ENCODE measurements at regions not wholly inside any gene's neighbourhood (a gene's known extent, or its start where the extent isn't known, plus 50 kb on each side); places are given as distances from the start of the nearest gene placed in this dataset.

DNA sequence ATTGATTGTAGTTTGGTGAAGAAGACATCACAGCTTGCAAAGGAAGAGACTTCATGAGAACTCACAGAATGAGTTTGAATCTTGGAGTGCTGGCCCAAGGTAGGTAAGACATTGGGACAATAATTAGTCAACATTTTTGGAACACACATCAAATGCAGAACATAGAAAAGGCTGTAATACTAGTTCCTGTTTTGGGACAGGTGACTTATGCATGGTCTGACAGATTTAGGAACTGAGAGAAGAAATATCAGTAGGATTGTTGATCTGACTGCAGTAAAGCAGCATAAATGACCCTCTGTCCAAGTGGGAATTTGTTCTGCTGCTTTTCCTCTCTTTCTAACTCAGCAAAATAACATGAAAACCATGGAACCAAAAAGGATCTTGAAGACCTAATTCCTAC, 102.3 kb upstream of the MAP3K7 start:
- H3K56ac ChIP-seq (replicated peaks; ENCODE audit: insufficient read length, low read depth, low read length), result no peak overlapping the region
- DNase-seq (ENCODE audit: low read depth in 1 of 2, low spot score in 2 of 2) (no peak), FAIRE-seq (no peak)
- H4K8ac ChIP-seq (ENCODE audit: extremely low read depth, insufficient read depth, low read length), result no peak overlapping the region
- H4K91ac ChIP-seq (replicated peaks; ENCODE audit: insufficient read length, low read length), result no peak overlapping the region
- H2BK15ac ChIP-seq (ENCODE audit: low read length), result no peak overlapping the region
- no peak overlapping the region for H3K18ac ChIP-seq (ENCODE audit: extremely low read depth, low read length)
- H3K9me3 ChIP-seq (ENCODE audit: insufficient read depth in 2 of 2, low read depth in 1 of 2, low read length in 1 of 2), result no peaks in the 10 kb centered on the region
- H2BK20ac ChIP-seq (ENCODE audit: low read length), result no peak overlapping the region
- CTCF ChIA-PET (ENCODE audit: partially characterized antibody), result no interaction called here
- H3K4me2 ChIP-seq (ENCODE audit: insufficient read depth in 1 of 2, low read depth in 2 of 2, low read length in 2 of 2), result no peak overlapping the region
- H3K27me3 ChIP-seq (replicated peaks in 1 of 4; ENCODE audit: control insufficient read depth in 3 of 4, extremely low read depth in 1 of 4, insufficient read depth in 3 of 4, low read length in 3 of 4), result no peaks in the 10 kb centered on the region
- H3K79me1 ChIP-seq (ENCODE audit: low read depth, low read length), result no peaks in the 10 kb centered on the region
- H2BK12ac ChIP-seq (ENCODE audit: low read depth, low read length), result no peak overlapping the region
- H2AK5ac ChIP-seq (ENCODE audit: low read depth, low read length), result no peak overlapping the region
- H3K79me2 ChIP-seq (ENCODE audit: control insufficient read depth in 1 of 2, insufficient read depth in 2 of 2, low read length in 2 of 2), result no peaks in the 10 kb centered on the region
- no peak overlapping the region for H3K9ac ChIP-seq (replicated peaks in 1 of 4; ENCODE audit: extremely low read depth in 1 of 4, low read depth in 3 of 4, low read length in 3 of 4)
- H3K4ac ChIP-seq (replicated peaks; ENCODE audit: insufficient read length, low read depth, low read length), result no peak overlapping the region
- H3K4me1 ChIP-seq (replicated peaks in 1 of 4; ENCODE audit: control insufficient read depth in 3 of 4, insufficient read depth in 4 of 4, low read length in 3 of 4), result peaks cover 0 to 5% (median 2%) of the 10 kb centered on the region in 4 experiments; a peak in 2 of 7 replicates
- no peak overlapping the region for H4K5ac ChIP-seq (ENCODE audit: insufficient read length, low read depth, low read length)
- H3K4me3 ChIP-seq (ENCODE audit: extremely low read depth in 1 of 4, insufficient read depth in 2 of 4, low read depth in 3 of 4, low read length in 4 of 4), result no peak overlapping the region
- no peaks in the 10 kb centered on the region for H4K20me1 ChIP-seq (replicated peaks in 1 of 2; ENCODE audit: control insufficient read depth in 1 of 2, insufficient read depth in 2 of 2, low read length in 2 of 2)
- H3K23me2 ChIP-seq (ENCODE audit: low read depth, low read length), result no peaks in the 10 kb centered on the region; the same call in 1 of the 2 replicates
- POLR2A ChIA-PET (ENCODE audit: partially characterized antibody), result interaction anchor here (1.6 kb wide), 1 partner anchor 12 kb away, joined by 5 read pairs; no protein-coding TSS in a partner anchor
- H3K36me3 ChIP-seq (ENCODE audit: control insufficient read depth in 2 of 4, insufficient read depth in 4 of 4, low read length in 3 of 4), result no peaks in the 10 kb centered on the region
- H3K14ac ChIP-seq (ENCODE audit: insufficient read length), result no peak overlapping the region
- no peak overlapping the region for H2BK5ac ChIP-seq (ENCODE audit: low read depth, low read length)
- no peak overlapping the region for H2AFZ ChIP-seq (ENCODE audit: low read length)
- H3K23ac ChIP-seq (ENCODE audit: insufficient read length), result no peak overlapping the region
- H2BK120ac ChIP-seq (replicated peaks; ENCODE audit: low read depth, low read length), result no peak overlapping the region
- no peak overlapping the region for H3K27ac ChIP-seq (ENCODE audit: low read depth, low read length)
- TF ChIP-seq, protein P1, sequence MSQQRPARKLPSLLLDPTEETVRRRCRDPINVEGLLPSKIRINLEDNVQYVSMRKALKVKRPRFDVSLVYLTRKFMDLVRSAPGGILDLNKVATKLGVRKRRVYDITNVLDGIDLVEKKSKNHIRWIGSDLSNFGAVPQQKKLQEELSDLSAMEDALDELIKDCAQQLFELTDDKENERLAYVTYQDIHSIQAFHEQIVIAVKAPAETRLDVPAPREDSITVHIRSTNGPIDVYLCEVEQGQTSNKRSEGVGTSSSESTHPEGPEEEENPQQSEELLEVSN (IDR thresholded peaks at IDR 0.05), result no peak
- TF ChIP-seq CBX5 (IDR thresholded peaks at IDR 0.05; ENCODE audit: low read depth, low read length) (no peak), EGR1 (IDR thresholded peaks at IDR 0.05; ENCODE audit: borderline replicate concordance, low read depth, low read length) (no peak), NANOG (IDR thresholded peaks at IDR 0.05; ENCODE audit: insufficient read depth, low read depth, low read length, poor library complexity, severe bottlenecking) (no peak), RXRA (IDR thresholded peaks at IDR 0.05; ENCODE audit: insufficient read depth, low read depth, low read length) (no peak), SIX5 (IDR thresholded peaks at IDR 0.05; ENCODE audit: low read depth, low read length) (no peak), POU5F1 (IDR thresholded peaks at IDR 0.05; ENCODE audit: low read depth, low read length) (no peak), ZNF274 (IDR thresholded peaks at IDR 0.05; ENCODE audit: borderline replicate concordance, extremely low read depth, low read length) (no peak), JUN (IDR thresholded peaks at IDR 0.05; ENCODE audit: low read depth, low read length) (no peak)
- TF ChIP-seq, protein P2, sequence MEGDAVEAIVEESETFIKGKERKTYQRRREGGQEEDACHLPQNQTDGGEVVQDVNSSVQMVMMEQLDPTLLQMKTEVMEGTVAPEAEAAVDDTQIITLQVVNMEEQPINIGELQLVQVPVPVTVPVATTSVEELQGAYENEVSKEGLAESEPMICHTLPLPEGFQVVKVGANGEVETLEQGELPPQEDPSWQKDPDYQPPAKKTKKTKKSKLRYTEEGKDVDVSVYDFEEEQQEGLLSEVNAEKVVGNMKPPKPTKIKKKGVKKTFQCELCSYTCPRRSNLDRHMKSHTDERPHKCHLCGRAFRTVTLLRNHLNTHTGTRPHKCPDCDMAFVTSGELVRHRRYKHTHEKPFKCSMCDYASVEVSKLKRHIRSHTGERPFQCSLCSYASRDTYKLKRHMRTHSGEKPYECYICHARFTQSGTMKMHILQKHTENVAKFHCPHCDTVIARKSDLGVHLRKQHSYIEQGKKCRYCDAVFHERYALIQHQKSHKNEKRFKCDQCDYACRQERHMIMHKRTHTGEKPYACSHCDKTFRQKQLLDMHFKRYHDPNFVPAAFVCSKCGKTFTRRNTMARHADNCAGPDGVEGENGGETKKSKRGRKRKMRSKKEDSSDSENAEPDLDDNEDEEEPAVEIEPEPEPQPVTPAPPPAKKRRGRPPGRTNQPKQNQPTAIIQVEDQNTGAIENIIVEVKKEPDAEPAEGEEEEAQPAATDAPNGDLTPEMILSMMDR (IDR thresholded peaks at IDR 0.05; ENCODE audit: control extremely low read depth in 1 of 3, insufficient read depth in 1 of 3, low read depth in 1 of 3, low read length in 3 of 3), result no peak
- TF ChIP-seq, protein P3, sequence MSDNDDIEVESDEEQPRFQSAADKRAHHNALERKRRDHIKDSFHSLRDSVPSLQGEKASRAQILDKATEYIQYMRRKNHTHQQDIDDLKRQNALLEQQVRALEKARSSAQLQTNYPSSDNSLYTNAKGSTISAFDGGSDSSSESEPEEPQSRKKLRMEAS (IDR thresholded peaks at IDR 0.05), result no peak
- TF ChIP-seq, protein P4, sequence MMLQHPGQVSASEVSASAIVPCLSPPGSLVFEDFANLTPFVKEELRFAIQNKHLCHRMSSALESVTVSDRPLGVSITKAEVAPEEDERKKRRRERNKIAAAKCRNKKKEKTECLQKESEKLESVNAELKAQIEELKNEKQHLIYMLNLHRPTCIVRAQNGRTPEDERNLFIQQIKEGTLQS (IDR thresholded peaks at IDR 0.05; ENCODE audit: insufficient read depth, low read depth, low read length), result no peak

Measured in H1 (cell line).